ENCODE measurements at regions not wholly inside any gene's neighbourhood (a gene's known extent, or its start where the extent isn't known, plus 50 kb on each side); places are given as distances from the start of the nearest gene placed in this dataset.

- CTCF ChIA-PET: no interaction called here
- no peak for DNase-seq
- POLR2A ChIA-PET: no interaction called here
- no peaks in the 10 kb centered on the region for H3K4me1 ChIP-seq (ENCODE audit: insufficient read depth, low read length)
- no peaks in the 10 kb centered on the region for H3K36me3 ChIP-seq (ENCODE audit: insufficient read depth, low read length)
- H3K27me3 Mint-ChIP-seq: no peaks in the 10 kb centered on the region
- ATAC-seq (ENCODE audit: poor library complexity): no peak
- no peak for TF ChIP-seq CTCF (IDR thresholded peaks at IDR 0.05)
- H3K27ac ChIP-seq (ENCODE audit: low read depth in 1 of 2, low read length in 2 of 2): no peak overlapping the region
- H3K9me3 ChIP-seq (ENCODE audit: control insufficient read depth in 1 of 2, insufficient read depth in 1 of 2, low read length in 2 of 2): no peaks in the 10 kb centered on the region
- H3K4me1 Mint-ChIP-seq (ENCODE audit: low read depth): no peaks in the 10 kb centered on the region
- no peak overlapping the region for H3K27ac Mint-ChIP-seq
- no peaks in the 10 kb centered on the region for H3K9me3 Mint-ChIP-seq
- no peaks in the 10 kb centered on the region for H3K36me3 Mint-ChIP-seq (ENCODE audit: low read depth)
- intact Hi-C loops (cut with DNase I, micrococcal nuclease): no loop called here
- H3K4me3 Mint-ChIP-seq: no peak overlapping the region
- peaks cover 0 to 2% of the 10 kb centered on the region in 2 experiments for H3K27me3 ChIP-seq (ENCODE audit: control insufficient read depth in 1 of 2, insufficient read depth in 2 of 2, low read length in 2 of 2)
- no peak overlapping the region for H3K4me3 ChIP-seq (ENCODE audit: low read length)
Measured at GRCh38 chr10:85430991-85431390, 935.6 kb downstream of the GRID1 start.

- ATAC-seq (ENCODE audit: poor library complexity) (no peak), DNase-seq (no peak)
- Mint-ChIP-seq H3K4me3 (no peak overlapping the region), H3K27me3 (peaks cover 5% of the 10 kb centered on the region), H3K9me3 (no peaks in the 10 kb centered on the region), H3K36me3 (ENCODE audit: low read depth) (no peaks in the 10 kb centered on the region), H3K4me1 (ENCODE audit: low read depth) (no peaks in the 10 kb centered on the region), H3K27ac (no peak overlapping the region)
- TF ChIP-seq CTCF (IDR thresholded peaks at IDR 0.05): no peak
- peaks cover 0 to 5% of the 10 kb centered on the region in 2 experiments for H3K27me3 ChIP-seq (ENCODE audit: control insufficient read depth in 1 of 2, insufficient read depth in 2 of 2, low read length in 2 of 2)
- ChIA-PET CTCF (no interaction called here), POLR2A (no interaction called here)
- intact Hi-C loops (cut with DNase I, micrococcal nuclease): no loop called here
- no peaks in the 10 kb centered on the region for H3K36me3 ChIP-seq (ENCODE audit: insufficient read depth, low read length)
- no peaks in the 10 kb centered on the region for H3K4me1 ChIP-seq (ENCODE audit: insufficient read depth, low read length)
- H3K27ac ChIP-seq (ENCODE audit: low read depth in 1 of 2, low read length in 2 of 2): no peak overlapping the region
- H3K4me3 ChIP-seq (ENCODE audit: low read length): no peak overlapping the region
- H3K9me3 ChIP-seq (ENCODE audit: control insufficient read depth in 1 of 2, insufficient read depth in 1 of 2, low read length in 2 of 2): no peaks in the 10 kb centered on the region
Measured at GRCh38 chr10:85433248-85433647, 933.3 kb downstream of the GRID1 start.

- Mint-ChIP-seq H3K27me3 (peaks cover 4% of the 10 kb centered on the region), H3K27ac (no peak overlapping the region), H3K36me3 (ENCODE audit: low read depth) (no peaks in the 10 kb centered on the region), H3K9me3 (no peaks in the 10 kb centered on the region), H3K4me3 (no peak overlapping the region), H3K4me1 (ENCODE audit: low read depth) (no peaks in the 10 kb centered on the region)
- intact Hi-C loops (cut with DNase I, micrococcal nuclease): no loop called here
- no peak for TF ChIP-seq CTCF (IDR thresholded peaks at IDR 0.05)
- Histone ChIP-seq H3K27me3 (ENCODE audit: control insufficient read depth in 1 of 2, insufficient read depth in 2 of 2, low read length in 2 of 2) (no peaks in the 10 kb centered on the region), H3K9me3 (ENCODE audit: control insufficient read depth in 1 of 2, insufficient read depth in 1 of 2, low read length in 2 of 2) (no peaks in the 10 kb centered on the region), H3K27ac (ENCODE audit: low read depth in 1 of 2, low read length in 2 of 2) (no peak overlapping the region), H3K4me3 (ENCODE audit: low read length) (no peak overlapping the region), H3K36me3 (ENCODE audit: insufficient read depth, low read length) (no peaks in the 10 kb centered on the region), H3K4me1 (ENCODE audit: insufficient read depth, low read length) (no peaks in the 10 kb centered on the region)
- POLR2A ChIA-PET: interaction anchor here (0.6 kb wide), 1 partner anchor 30 kb away, joined by 3 read pairs; no protein-coding TSS in a partner anchor
- CTCF ChIA-PET: no interaction called here
- ATAC-seq (ENCODE audit: poor library complexity) (no peak), DNase-seq (no peak)
Measured at GRCh38 chr10:85444868-85445267, 921.7 kb downstream of the GRID1 start.
